ENCODE measurements at regions not wholly inside any gene's neighbourhood (a gene's known extent, or its start where the extent isn't known, plus 50 kb on each side); places are given as distances from the start of the nearest gene placed in this dataset.

GRCh38 chr14:62439210-62439609 lies 606.0 kb downstream of the KCNH5 start:
- H3K4me1 ChIP-seq, result no peaks in the 10 kb centered on the region
- no peak overlapping the region for H3K4me3 ChIP-seq
- DNase-seq, result no peak
- no peaks in the 10 kb centered on the region for H3K9me3 ChIP-seq
- no peaks in the 10 kb centered on the region for H3K36me3 ChIP-seq
- TF ChIP-seq CTCF (IDR thresholded peaks at IDR 0.05), result no peak
- intact Hi-C loops (cut with DNase I), result no loop called here
- no peaks in the 10 kb centered on the region for H3K27me3 ChIP-seq
- H3K9ac ChIP-seq (ENCODE audit: low read depth in 2 of 2, low read length in 2 of 2), result no peak overlapping the region
- H3K27ac ChIP-seq, result no peak overlapping the region

- intact Hi-C loops (cut with DNase I), result no loop called here
- no peak for DNase-seq
- H3K4me1 ChIP-seq, result no peaks in the 10 kb centered on the region
These were observed 601.5 kb downstream of the KCNH5 start for GRCh38 chr14:62443796-62444195.

GRCh38 chr14:62445570-62445969 lies 599.7 kb downstream of the KCNH5 start:
- intact Hi-C loops (cut with DNase I), result no loop called here
- H3K27me3 ChIP-seq, result no peaks in the 10 kb centered on the region
- DNase-seq, result no peak
- no peak overlapping the region for H3K27ac ChIP-seq
- H3K36me3 ChIP-seq, result no peaks in the 10 kb centered on the region
- H3K4me3 ChIP-seq, result no peak overlapping the region
- no peaks in the 10 kb centered on the region for H3K4me1 ChIP-seq
- H3K9ac ChIP-seq (ENCODE audit: low read depth in 2 of 2, low read length in 2 of 2), result no peak overlapping the region
- TF ChIP-seq CTCF (IDR thresholded peaks at IDR 0.05), result no peak
- no peaks in the 10 kb centered on the region for H3K9me3 ChIP-seq

More at GRCh38 chr14:62443796-62444195, 601.5 kb downstream of the KCNH5 start:
- H3K36me3 ChIP-seq, result no peaks in the 10 kb centered on the region
- no peaks in the 10 kb centered on the region for H3K27me3 ChIP-seq
- no peaks in the 10 kb centered on the region for H3K9me3 ChIP-seq
- no peak overlapping the region for H3K9ac ChIP-seq (ENCODE audit: low read depth in 2 of 2, low read length in 2 of 2)
- no peak overlapping the region for H3K4me3 ChIP-seq
- H3K27ac ChIP-seq, result no peak overlapping the region
- TF ChIP-seq CTCF (IDR thresholded peaks at IDR 0.05), result no peak

GRCh38 chr14:62451221-62451620 lies 594.0 kb downstream of the KCNH5 start:
- H3K4me3 ChIP-seq, result no peak overlapping the region
- H3K27me3 ChIP-seq, result no peaks in the 10 kb centered on the region
- H3K36me3 ChIP-seq, result no peaks in the 10 kb centered on the region
- no peak for TF ChIP-seq CTCF (IDR thresholded peaks at IDR 0.05)
- DNase-seq, result no peak
- no peak overlapping the region for H3K9ac ChIP-seq (ENCODE audit: low read depth in 2 of 2, low read length in 2 of 2)
- no peaks in the 10 kb centered on the region for H3K4me1 ChIP-seq
- H3K9me3 ChIP-seq, result no peaks in the 10 kb centered on the region
- H3K27ac ChIP-seq, result no peak overlapping the region
- intact Hi-C loops (cut with DNase I), result no loop called here

- no peaks in the 10 kb centered on the region for H3K9me3 ChIP-seq
- no peak overlapping the region for H3K4me3 ChIP-seq
- no peak for TF ChIP-seq CTCF (IDR thresholded peaks at IDR 0.05)
- no peaks in the 10 kb centered on the region for H3K27me3 ChIP-seq
- intact Hi-C loops (cut with DNase I), result no loop called here
- H3K27ac ChIP-seq, result no peak overlapping the region
- no peak overlapping the region for H3K9ac ChIP-seq (ENCODE audit: low read depth in 2 of 2, low read length in 2 of 2)
- no peaks in the 10 kb centered on the region for H3K4me1 ChIP-seq
- H3K36me3 ChIP-seq, result no peaks in the 10 kb centered on the region
- no peak for DNase-seq
These were observed 592.0 kb downstream of the KCNH5 start for GRCh38 chr14:62453226-62453625.

GRCh38 chr14:62455446-62455845 lies 589.8 kb downstream of the KCNH5 start:
- H3K27ac ChIP-seq, result no peak overlapping the region
- intact Hi-C loops (cut with DNase I), result no loop called here
- no peak overlapping the region for H3K4me3 ChIP-seq
- no peaks in the 10 kb centered on the region for H3K27me3 ChIP-seq
- H3K36me3 ChIP-seq, result no peaks in the 10 kb centered on the region
- no peak for TF ChIP-seq CTCF (IDR thresholded peaks at IDR 0.05)
- H3K4me1 ChIP-seq, result no peaks in the 10 kb centered on the region
- H3K9ac ChIP-seq (ENCODE audit: low read depth in 2 of 2, low read length in 2 of 2), result no peak overlapping the region
- no peak for DNase-seq
- no peaks in the 10 kb centered on the region for H3K9me3 ChIP-seq
